ENCODE measurements at regions not wholly inside any gene's neighbourhood (a gene's known extent, or its start where the extent isn't known, plus 50 kb on each side); places are given as distances from the start of the nearest gene placed in this dataset.
A peak's percentile ranks its signal among the peaks of the same experiment; 100 is the strongest.

- no peaks in the 10 kb centered on the region for H3K36me3 Mint-ChIP-seq
- H3K27ac Mint-ChIP-seq: no peak overlapping the region
- no peaks in the 10 kb centered on the region for H3K27me3 Mint-ChIP-seq (ENCODE audit: low read depth)
- H3K4me3 Mint-ChIP-seq: no peak overlapping the region
- H3K4me1 Mint-ChIP-seq: no peaks in the 10 kb centered on the region
- no peak for DNase-seq (ENCODE audit: low spot score in 2 of 2, unreplicated experiment in 2 of 2)
- TF ChIP-seq, protein P1, sequence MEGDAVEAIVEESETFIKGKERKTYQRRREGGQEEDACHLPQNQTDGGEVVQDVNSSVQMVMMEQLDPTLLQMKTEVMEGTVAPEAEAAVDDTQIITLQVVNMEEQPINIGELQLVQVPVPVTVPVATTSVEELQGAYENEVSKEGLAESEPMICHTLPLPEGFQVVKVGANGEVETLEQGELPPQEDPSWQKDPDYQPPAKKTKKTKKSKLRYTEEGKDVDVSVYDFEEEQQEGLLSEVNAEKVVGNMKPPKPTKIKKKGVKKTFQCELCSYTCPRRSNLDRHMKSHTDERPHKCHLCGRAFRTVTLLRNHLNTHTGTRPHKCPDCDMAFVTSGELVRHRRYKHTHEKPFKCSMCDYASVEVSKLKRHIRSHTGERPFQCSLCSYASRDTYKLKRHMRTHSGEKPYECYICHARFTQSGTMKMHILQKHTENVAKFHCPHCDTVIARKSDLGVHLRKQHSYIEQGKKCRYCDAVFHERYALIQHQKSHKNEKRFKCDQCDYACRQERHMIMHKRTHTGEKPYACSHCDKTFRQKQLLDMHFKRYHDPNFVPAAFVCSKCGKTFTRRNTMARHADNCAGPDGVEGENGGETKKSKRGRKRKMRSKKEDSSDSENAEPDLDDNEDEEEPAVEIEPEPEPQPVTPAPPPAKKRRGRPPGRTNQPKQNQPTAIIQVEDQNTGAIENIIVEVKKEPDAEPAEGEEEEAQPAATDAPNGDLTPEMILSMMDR (IDR thresholded peaks at IDR 0.05; ENCODE audit: unreplicated experiment): no peak
- H3K9me3 Mint-ChIP-seq: peaks cover 34% of the 10 kb centered on the region
Measured at GRCh38 chr4:22986262-22986661, 293.5 kb downstream of the GBA3 start.

DNA sequence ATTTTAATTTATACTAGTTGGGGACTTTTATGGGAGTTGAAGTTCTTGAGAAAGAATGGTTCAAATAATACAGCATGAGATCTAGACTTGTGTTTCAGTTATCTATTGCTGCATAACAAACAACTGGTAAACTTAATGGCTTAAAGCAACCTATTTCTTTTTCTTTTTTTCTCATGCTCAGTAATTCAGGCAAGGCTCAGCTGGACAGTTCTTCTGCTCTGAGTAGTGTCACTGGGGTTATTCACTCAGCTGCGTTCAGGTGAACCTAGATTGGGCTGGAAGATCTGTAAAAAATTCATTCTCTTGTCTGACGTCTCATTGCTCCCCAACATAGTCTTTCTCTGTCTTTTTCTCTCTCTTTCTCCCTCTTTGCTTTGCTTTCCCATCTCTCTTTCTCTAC, 291.7 kb downstream of the GBA3 start:
- H3K4me3 Mint-ChIP-seq: no peak overlapping the region
- no peak for DNase-seq (ENCODE audit: low spot score in 2 of 2, unreplicated experiment in 2 of 2)
- H3K9me3 Mint-ChIP-seq: peaks cover 38% of the 10 kb centered on the region
- H3K27me3 Mint-ChIP-seq (ENCODE audit: low read depth): no peaks in the 10 kb centered on the region
- H3K27ac Mint-ChIP-seq: no peak overlapping the region
- no peaks in the 10 kb centered on the region for H3K4me1 Mint-ChIP-seq
- no peaks in the 10 kb centered on the region for H3K36me3 Mint-ChIP-seq
- TF ChIP-seq, protein P1 (IDR thresholded peaks at IDR 0.05; ENCODE audit: unreplicated experiment): no peak

GRCh38 chr4:22978656-22979055, 285.9 kb downstream of the GBA3 start:
- peaks cover 29% of the 10 kb centered on the region for H3K9me3 Mint-ChIP-seq

DNA sequence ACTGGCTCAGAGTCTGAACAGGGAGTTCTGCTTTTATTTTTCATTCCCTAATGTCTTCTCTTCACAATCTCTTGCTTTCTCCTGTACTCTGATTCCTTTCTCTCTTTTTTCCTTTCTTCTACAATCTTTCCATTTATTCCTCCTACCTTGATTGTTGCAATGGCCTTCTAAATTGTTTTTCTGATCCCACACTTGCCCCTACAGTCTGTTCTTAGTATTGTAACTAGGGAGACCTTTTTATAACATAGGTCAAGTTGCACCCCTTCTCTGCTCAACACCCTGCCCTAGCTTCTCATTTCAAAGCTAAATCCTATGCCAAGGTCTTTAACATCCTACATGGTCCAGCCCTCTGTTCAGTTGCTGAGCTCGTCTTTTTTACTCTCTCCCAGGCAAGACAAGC, 277.9 kb downstream of the GBA3 start:
- no peak for DNase-seq (ENCODE audit: low spot score in 2 of 2, unreplicated experiment in 2 of 2)
- peaks cover 21% of the 10 kb centered on the region for H3K9me3 Mint-ChIP-seq
- H3K27ac Mint-ChIP-seq: no peak overlapping the region
- H3K4me3 Mint-ChIP-seq: no peak overlapping the region
- peaks cover under 1% of the 10 kb centered on the region for H3K27me3 Mint-ChIP-seq (ENCODE audit: low read depth)
- H3K36me3 Mint-ChIP-seq: no peaks in the 10 kb centered on the region
- no peaks in the 10 kb centered on the region for H3K4me1 Mint-ChIP-seq
- TF ChIP-seq, protein P1 (IDR thresholded peaks at IDR 0.05; ENCODE audit: unreplicated experiment): no peak

More at GRCh38 chr4:22978656-22979055, 285.9 kb downstream of the GBA3 start:
- no peaks in the 10 kb centered on the region for H3K4me1 Mint-ChIP-seq
- no peak overlapping the region for H3K4me3 Mint-ChIP-seq
- no peaks in the 10 kb centered on the region for H3K36me3 Mint-ChIP-seq
- TF ChIP-seq, protein P1 (IDR thresholded peaks at IDR 0.05; ENCODE audit: unreplicated experiment): no peak
- no peaks in the 10 kb centered on the region for H3K27me3 Mint-ChIP-seq (ENCODE audit: low read depth)
- H3K27ac Mint-ChIP-seq: no peak overlapping the region
- no peak for DNase-seq (ENCODE audit: low spot score in 2 of 2, unreplicated experiment in 2 of 2)

DNA sequence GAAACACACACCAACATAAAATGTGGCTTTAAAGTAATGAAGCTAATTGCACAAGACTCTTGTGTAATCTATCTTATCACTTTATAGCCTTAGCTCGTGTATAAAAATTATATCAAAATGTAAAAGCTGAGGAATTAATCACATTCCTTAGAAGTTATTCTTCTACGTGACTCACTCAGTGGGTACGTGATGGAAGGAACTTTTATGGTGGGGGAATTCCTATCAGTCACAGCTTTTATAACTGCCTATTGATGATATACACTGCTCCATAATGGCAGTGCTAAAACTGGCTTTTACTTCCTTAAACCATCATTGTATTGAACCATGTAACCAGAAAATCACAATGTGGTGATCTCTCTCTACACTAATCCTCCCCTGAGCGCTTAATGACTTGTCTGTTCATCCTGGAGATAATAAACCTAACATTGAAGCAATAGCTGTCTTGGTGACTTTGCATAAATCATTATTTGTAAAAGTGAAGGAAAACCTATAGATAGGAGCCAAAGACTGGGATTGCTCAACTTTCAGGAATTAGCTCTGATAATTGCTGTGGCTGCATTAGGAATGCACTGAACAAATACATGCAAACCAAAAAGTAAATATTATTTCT, 276.7 kb downstream of the GBA3 start:
- no peak overlapping the region for H3K27ac Mint-ChIP-seq
- H3K27me3 Mint-ChIP-seq (ENCODE audit: low read depth): peaks cover 5% of the 10 kb centered on the region
- no peaks in the 10 kb centered on the region for H3K4me1 Mint-ChIP-seq
- peaks cover 21% of the 10 kb centered on the region for H3K9me3 Mint-ChIP-seq
- TF ChIP-seq, protein P1 (IDR thresholded peaks at IDR 0.05; ENCODE audit: unreplicated experiment): no peak
- DNase-seq (ENCODE audit: low spot score in 2 of 2, unreplicated experiment in 2 of 2): no peak
- no peaks in the 10 kb centered on the region for H3K36me3 Mint-ChIP-seq
- no peak overlapping the region for H3K4me3 Mint-ChIP-seq

DNA sequence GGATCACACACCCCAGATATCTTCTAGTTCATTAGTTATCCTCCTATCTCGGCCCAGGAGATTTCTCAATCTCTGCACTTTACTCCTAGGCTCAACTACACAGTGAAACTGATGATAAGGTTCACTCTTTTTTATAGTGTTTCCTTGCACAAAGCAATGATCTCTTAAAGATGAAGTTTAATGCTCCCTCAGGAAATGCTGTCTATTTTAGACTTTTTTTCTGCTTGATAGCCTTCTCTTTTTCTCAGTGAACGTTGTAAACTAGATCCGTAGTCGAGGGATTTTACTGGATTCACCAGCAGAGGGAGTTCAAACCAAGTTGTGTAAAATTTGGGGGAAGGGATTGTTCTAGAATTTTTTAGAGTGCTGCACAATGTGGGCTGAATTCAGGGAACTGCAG, 269.6 kb downstream of the GBA3 start:
- no peaks in the 10 kb centered on the region for H3K36me3 Mint-ChIP-seq

More for the DNA sequence above, 269.6 kb downstream of the GBA3 start:
- H3K27me3 Mint-ChIP-seq (ENCODE audit: low read depth): peaks cover 10% of the 10 kb centered on the region
- no peak overlapping the region for H3K4me3 Mint-ChIP-seq
- TF ChIP-seq, protein P1 (IDR thresholded peaks at IDR 0.05; ENCODE audit: unreplicated experiment): peak; percentile 69
- no peaks in the 10 kb centered on the region for H3K9me3 Mint-ChIP-seq
- DNase-seq (ENCODE audit: low spot score in 2 of 2, unreplicated experiment in 2 of 2): no peak
- no peak overlapping the region for H3K27ac Mint-ChIP-seq
- no peaks in the 10 kb centered on the region for H3K4me1 Mint-ChIP-seq

Data from mesothelial cell of epicardium (in vitro differentiated cells).